Neural progenitor cell (in vitro differentiated cells): ENCODE measurements at regions not wholly inside any gene's neighbourhood (a gene's known extent, or its start where the extent isn't known, plus 50 kb on each side); places are given as distances from the start of the nearest gene placed in this dataset.

Experiments used
- DNase-seq: peaks from one replicate; pipeline ENCODE4 v3.0.0-alpha.2; 2016; ENCODE audit warnings: low spot score
- H2AFZ ChIP-seq: fragments of 200-600 bp; sonication (generic); replicated peaks from 2 replicates; pipeline ENCODE4 v1.6.1; 2016; ENCODE audit warnings: antibody characterized with exemption
- H3F3A ChIP-seq: fragments of 200-600 bp; sonication (generic); 2 replicates; pipeline ENCODE4 v1.6.1; 2016; ENCODE audit warnings: antibody characterized with exemption, low read depth
- H3K27ac ChIP-seq: fragments of 200-600 bp; sonication (generic); 2 replicates; pipeline ENCODE4 v1.5.1; 2016; ENCODE audit warnings: mild to moderate bottlenecking
- H3K27me3 ChIP-seq: fragments of 200-600 bp; sonication (generic); 2 replicates; pipeline ENCODE4 v1.6.1; 2016; ENCODE audit warnings: mild to moderate bottlenecking, moderate library complexity
- H3K36me3 ChIP-seq: fragments of 200-600 bp; sonication (generic); 2 replicates; pipeline ENCODE4 v1.5.1; 2016
- H3K4me1 ChIP-seq: fragments of 200-600 bp; sonication (generic); 2 replicates; pipeline ENCODE4 v1.6.1; 2016; ENCODE audit warnings: mixed run types
- H3K4me2 ChIP-seq: fragments of 200-600 bp; sonication (generic); 2 replicates; pipeline ENCODE4 v1.6.1; 2016
- H3K4me3 ChIP-seq: fragments of 200-600 bp; sonication (generic); 2 replicates; pipeline ENCODE4 v1.5.1; 2016
- H3K79me2 ChIP-seq: fragments of 200-600 bp; sonication (generic); 2 replicates; pipeline ENCODE4 v1.6.1; 2016; ENCODE audit warnings: low read depth
- H3K9ac ChIP-seq: fragments of 200-600 bp; sonication (generic); 2 replicates; pipeline ENCODE4 v1.6.1; 2016
- H3K9me3 ChIP-seq: fragments of 200-600 bp; sonication (generic); 2 replicates; pipeline ENCODE4 v1.5.1; 2016; ENCODE audit warnings: low read depth
- H4K20me1 ChIP-seq: fragments of 200-600 bp; sonication (generic); 2 replicates; pipeline ENCODE4 v1.6.1; 2016; ENCODE audit warnings: low read depth
- H3K27ac Mint-ChIP-seq: 3 replicates; pipeline ENCODE4 v1.8.0; 2021; ENCODE audit warnings: mixed read lengths
- H3K27me3 Mint-ChIP-seq: 2 replicates; pipeline ENCODE4 v1.8.0; 2022; ENCODE audit warnings: low read depth, mild to moderate bottlenecking, inconsistent platforms, moderate library complexity, mixed read lengths; ENCODE audit not compliant: insufficient read depth
- H3K36me3 Mint-ChIP-seq: 3 replicates; pipeline ENCODE4 v1.8.0; 2021; ENCODE audit warnings: mixed read lengths
- H3K4me1 Mint-ChIP-seq: 3 replicates; pipeline ENCODE4 v1.8.0; 2021; ENCODE audit warnings: mixed read lengths
- H3K4me3 Mint-ChIP-seq: 3 replicates; pipeline ENCODE4 v1.8.0; 2021; ENCODE audit warnings: mild to moderate bottlenecking, moderate library complexity, mixed read lengths
- H3K9me3 Mint-ChIP-seq: 3 replicates; pipeline ENCODE4 v1.8.0; 2020; ENCODE audit warnings: mixed read lengths
- CTCF ChIP-seq: fragments of 200-600 bp; sonication (generic); IDR thresholded peaks from 2 replicates; pipeline ENCODE4 v1.5.1; 2017; ENCODE audit warnings: antibody characterized with exemption, mild to moderate bottlenecking
- EZH2 ChIP-seq: fragments of 200-600 bp; sonication (generic); IDR thresholded peaks from 2 replicates; pipeline ENCODE4 v1.6.1; 2017; ENCODE audit warnings: antibody characterized with exemption, mild to moderate bottlenecking, moderate library complexity
- EZH2phosphoT487 ChIP-seq: fragments of 200-600 bp; sonication (generic); IDR thresholded peaks from 2 replicates; pipeline ENCODE4 v1.6.1; 2017; ENCODE audit warnings: antibody characterized with exemption

- no peaks in the 10 kb centered on the region for H3K27me3 ChIP-seq
- no peak overlapping the region for H2AFZ ChIP-seq
- Mint-ChIP-seq H3K4me1 (peaks cover 7% of the 10 kb centered on the region), H3K27ac (no peak overlapping the region), H3K4me3 (no peak overlapping the region), H3K36me3 (no peaks in the 10 kb centered on the region), H3K27me3 (no peaks in the 10 kb centered on the region), H3K9me3 (no peaks in the 10 kb centered on the region)
- DNase-seq = no peak
- H3K9me3 ChIP-seq = no peaks in the 10 kb centered on the region
- TF ChIP-seq CTCF (no peak), EZH2phosphoT487 (no peak), EZH2 (no peak)
- H3K9ac ChIP-seq = no peak overlapping the region
- no peaks in the 10 kb centered on the region for H3K79me2 ChIP-seq
- H4K20me1 ChIP-seq = no peaks in the 10 kb centered on the region
- no peak overlapping the region for H3K27ac ChIP-seq
- no peaks in the 10 kb centered on the region for H3F3A ChIP-seq
- no peaks in the 10 kb centered on the region for H3K36me3 ChIP-seq
- H3K4me1 ChIP-seq = peaks cover 8% of the 10 kb centered on the region
- no peak overlapping the region for H3K4me2 ChIP-seq
- no peak overlapping the region for H3K4me3 ChIP-seq
These were observed 1354.0 kb downstream of the CDH8 start for GRCh38 chr16:60682219-60682618.

- Mint-ChIP-seq H3K27ac (no peak overlapping the region), H3K36me3 (no peaks in the 10 kb centered on the region), H3K4me1 (peaks cover 7% of the 10 kb centered on the region), H3K4me3 (no peak overlapping the region), H3K27me3 (no peaks in the 10 kb centered on the region), H3K9me3 (no peaks in the 10 kb centered on the region)
- peak; percentile 48 for DNase-seq
- Histone ChIP-seq H3K9ac (no peak overlapping the region), H3K36me3 (no peaks in the 10 kb centered on the region), H3K4me2 (peak overlapping the region; percentile 20), H3K27me3 (no peaks in the 10 kb centered on the region), H3K4me1 (peaks cover 8% of the 10 kb centered on the region), H3K4me3 (no peak overlapping the region), H3F3A (no peaks in the 10 kb centered on the region), H3K27ac (no peak overlapping the region), H3K9me3 (no peaks in the 10 kb centered on the region), H2AFZ (peak overlapping the region; percentile 75), H3K79me2 (no peaks in the 10 kb centered on the region), H4K20me1 (no peaks in the 10 kb centered on the region)
- no peak for TF ChIP-seq EZH2phosphoT487
- no peak for TF ChIP-seq CTCF
- TF ChIP-seq EZH2 = no peak
These were observed 1355.2 kb downstream of the CDH8 start for GRCh38 chr16:60681043-60681442.

GRCh38 chr16:60675022-60675421 is 1361.2 kb downstream of the CDH8 start:
- Histone ChIP-seq H3K9ac (no peak overlapping the region), H3K4me2 (no peak overlapping the region), H3F3A (no peaks in the 10 kb centered on the region), H3K27ac (no peak overlapping the region), H3K36me3 (no peaks in the 10 kb centered on the region), H3K9me3 (no peaks in the 10 kb centered on the region), H2AFZ (peak overlapping the region; percentile 44), H3K27me3 (no peaks in the 10 kb centered on the region), H4K20me1 (no peaks in the 10 kb centered on the region), H3K4me1 (no peaks in the 10 kb centered on the region), H3K4me3 (no peak overlapping the region), H3K79me2 (no peaks in the 10 kb centered on the region)
- H3K27ac Mint-ChIP-seq = no peak overlapping the region
- no peaks in the 10 kb centered on the region for H3K36me3 Mint-ChIP-seq
- H3K4me1 Mint-ChIP-seq = no peaks in the 10 kb centered on the region
- H3K9me3 Mint-ChIP-seq = no peaks in the 10 kb centered on the region
- no peak overlapping the region for H3K4me3 Mint-ChIP-seq
- TF ChIP-seq EZH2phosphoT487 (no peak), EZH2 (no peak), CTCF (no peak)
- H3K27me3 Mint-ChIP-seq = no peaks in the 10 kb centered on the region
- DNase-seq = no peak
